ENCODE measurements at regions not wholly inside any gene's neighbourhood (a gene's known extent, or its start where the extent isn't known, plus 50 kb on each side); places are given as distances from the start of the nearest gene placed in this dataset.

GRCh38 chr4:110967936-110968335, 345.1 kb upstream of the PITX2 start:
- DNase-seq, result no peak

DNA sequence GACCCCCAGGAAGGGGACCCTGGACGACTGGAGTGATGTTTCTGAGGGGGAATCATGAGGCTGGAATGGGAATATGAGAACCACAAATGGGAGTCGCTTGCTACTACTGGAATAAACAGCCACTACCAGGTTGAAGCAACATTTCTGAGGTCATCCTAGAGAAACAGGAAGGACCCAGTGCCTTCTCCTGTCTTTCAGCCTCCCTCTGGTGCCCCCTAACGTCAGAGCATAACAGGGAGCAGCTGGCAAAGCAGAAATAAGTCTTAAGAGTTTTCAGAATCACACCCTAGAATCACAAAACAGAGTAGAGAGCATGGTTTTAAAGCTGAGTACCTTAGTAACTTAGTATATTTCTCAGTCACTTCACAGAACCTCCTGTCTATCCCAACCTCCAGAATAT, 347.8 kb upstream of the PITX2 start:
- no peak for DNase-seq

GRCh38 chr4:110975338-110975737, 352.5 kb upstream of the PITX2 start:
- no peak for DNase-seq

DNA sequence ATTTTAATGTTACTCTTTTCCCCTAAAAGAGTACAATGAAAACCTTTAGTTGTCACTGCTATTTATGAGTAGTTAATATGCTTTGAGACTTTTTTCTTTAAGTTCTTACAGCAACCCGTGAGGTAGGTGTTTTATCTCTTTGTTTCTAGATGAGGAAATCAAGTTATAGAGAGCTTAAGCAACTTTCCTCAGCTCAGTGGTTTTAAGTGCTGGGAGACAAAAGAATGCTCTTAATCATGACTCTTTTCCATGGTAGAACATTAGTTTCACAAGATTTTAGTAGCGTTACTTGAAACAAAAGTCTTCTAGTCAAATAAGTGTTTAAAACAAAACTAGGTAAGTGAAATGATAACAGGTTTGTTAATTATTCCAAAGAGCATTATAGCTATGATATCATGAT, 354.7 kb upstream of the PITX2 start:
- DNase-seq, result no peak

DNA sequence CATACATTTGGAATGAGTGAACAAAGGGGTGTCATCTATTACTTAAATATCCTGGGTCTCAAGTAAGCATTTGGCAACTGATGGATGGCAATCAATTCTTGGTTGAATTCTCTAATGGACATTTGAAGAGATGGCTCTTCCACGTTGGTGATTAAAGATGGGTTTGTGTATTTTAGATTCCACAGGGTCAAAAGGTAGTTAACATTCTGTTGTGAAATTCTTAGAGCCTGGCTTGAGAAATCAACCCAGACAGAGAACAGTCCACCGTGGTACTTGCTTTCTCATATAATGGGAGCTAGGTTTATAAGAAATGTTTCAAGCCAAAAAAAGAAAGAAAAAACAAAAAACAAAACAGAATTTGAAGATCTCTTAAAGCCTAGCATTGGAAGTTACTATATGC, 355.9 kb upstream of the PITX2 start:
- DNase-seq, result no peak

GRCh38 chr4:110982486-110982885, 359.6 kb upstream of the PITX2 start:
- DNase-seq, result no peak

DNA sequence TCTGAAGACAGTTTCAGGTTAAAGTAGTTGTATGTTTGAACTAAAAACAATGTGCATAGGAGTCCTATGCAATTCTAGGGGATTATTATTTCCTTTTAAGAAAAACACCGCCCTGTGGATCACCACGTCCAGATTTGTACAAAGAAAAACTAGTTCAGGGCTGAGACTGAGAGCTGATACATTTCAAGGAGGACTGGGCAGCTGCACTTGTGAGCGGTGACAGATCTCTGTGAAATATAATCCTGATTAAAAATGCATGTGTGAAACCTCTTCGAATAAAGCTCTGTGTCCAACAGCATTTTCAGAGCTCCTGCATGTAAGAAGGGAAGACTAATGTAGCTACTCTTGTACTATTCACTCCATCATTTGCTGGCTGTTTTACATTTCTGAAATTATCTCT, 365.8 kb upstream of the PITX2 start:
- no peak for DNase-seq

- DNase-seq, result no peak
Measured at GRCh38 chr4:110989125-110989524, 366.2 kb upstream of the PITX2 start.

DNA sequence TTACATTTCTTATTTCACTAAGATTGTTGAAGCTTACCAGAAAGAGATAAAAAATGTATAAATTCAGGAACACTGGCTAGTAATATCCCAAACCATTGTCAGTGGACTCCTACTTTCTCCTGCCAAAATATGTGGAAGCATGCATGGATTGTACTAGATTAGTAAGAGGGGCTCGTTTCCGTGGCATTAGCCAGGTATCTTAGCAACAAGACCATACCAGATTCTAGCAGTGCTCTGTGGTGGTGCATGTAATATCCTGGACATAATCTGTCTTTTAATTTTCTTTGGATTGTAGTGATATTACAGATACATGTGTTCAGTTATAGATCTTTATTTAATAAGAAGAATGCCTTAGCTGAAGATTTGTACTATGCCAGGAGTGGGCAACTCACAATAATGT, 371.9 kb upstream of the PITX2 start:
- no peak for DNase-seq

DNA sequence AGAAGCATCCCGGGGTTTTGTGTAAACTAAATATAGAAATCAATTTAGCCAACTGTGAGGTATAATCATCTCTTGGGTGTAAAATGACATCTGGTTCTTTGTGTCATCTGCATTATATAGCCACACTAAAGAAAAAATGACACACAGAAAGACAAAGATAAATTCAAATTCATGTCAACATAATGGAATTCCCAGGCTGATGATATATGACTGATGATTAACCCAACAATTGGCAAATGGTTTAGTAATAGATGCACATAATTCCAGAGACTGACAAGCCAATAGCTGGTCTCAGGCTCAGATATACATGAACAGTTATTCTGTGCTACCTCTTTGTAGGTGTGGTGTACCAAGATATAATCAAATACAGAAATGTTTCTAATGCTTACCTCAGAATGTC, 375.4 kb upstream of the PITX2 start:
- DNase-seq, result no peak

DNA sequence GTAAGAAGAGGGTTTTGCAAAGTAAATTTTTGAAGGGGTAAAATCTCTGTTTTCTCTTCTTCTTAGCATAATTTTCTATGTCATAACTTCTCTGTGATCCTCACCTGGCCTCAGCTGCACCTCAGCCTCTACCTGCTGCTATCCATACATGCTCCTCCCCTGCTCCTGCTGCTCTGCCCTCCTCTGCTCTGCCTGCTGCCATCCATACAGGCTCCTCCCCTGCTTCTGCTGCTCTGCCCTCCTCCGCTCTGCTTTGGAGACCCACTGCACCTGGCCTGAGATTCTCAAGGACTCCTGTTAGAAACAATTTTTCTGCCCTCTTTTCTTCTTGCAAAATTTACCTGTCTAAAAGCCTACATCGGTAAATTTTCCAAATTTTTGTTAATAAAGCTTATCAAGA, 388.6 kb upstream of the PITX2 start:
- DNase-seq, result no peak

DNA sequence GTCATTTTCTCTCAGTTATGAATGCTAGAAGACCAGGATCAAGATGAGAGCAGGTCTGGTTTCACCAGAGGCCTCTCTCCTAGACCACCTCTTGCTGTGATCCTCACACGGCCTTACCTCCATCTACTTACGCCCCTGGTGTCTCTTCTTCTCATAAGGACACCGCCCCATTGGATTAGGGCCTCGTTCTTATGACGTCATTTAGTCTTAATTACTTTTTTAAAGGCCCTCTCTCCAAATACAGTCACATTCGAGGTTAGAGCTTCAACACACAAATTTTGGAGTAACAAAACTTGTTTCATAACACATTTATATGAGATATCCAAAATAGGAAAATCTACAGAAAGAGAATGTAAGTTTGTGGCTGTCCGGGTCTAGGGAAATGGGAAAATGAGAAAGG, 391.0 kb upstream of the PITX2 start:
- no peak for DNase-seq

DNA sequence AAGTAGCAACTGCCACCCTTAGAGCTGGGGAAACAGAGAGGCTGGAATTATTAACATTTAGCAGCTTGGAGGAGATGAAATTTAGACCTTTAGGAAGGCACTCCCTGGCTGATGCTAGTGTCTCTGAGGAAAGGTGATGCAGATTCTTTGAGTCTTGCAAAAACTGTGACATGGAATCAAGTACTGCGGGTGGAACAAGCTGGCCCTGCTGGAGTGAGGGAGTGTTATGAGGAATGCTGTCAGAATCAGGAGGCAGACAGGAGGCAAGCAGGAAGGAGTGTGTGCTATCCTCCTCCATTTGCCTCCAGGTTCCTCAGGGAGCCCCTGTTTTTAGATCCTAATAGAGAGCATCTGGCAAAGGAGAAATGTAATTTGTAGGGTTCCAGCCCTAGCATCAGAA, 391.7 kb upstream of the PITX2 start:
- DNase-seq, result no peak

- DNase-seq, result no peak
Measured at GRCh38 chr4:111016416-111016815, 393.5 kb upstream of the PITX2 start.

DNA sequence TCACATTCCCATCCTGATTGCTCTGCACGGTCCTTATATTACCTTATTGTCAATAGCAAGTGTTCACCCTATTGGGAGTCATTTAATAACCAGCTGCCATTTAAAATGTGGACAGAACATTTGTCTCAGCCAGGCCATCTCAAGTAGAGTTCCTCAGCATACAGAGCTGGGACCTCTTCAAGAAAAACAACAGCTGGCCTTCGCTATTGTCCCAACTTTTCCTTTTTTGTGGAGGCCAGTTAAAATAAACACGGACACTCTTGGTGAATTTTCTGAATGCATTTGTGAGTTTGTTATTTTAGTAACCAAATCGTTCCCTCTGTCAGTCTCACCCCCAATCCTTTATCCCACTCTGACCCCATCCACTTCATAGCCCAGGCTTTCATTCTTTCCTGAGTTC, 395.3 kb upstream of the PITX2 start:
- DNase-seq, result no peak

DNA sequence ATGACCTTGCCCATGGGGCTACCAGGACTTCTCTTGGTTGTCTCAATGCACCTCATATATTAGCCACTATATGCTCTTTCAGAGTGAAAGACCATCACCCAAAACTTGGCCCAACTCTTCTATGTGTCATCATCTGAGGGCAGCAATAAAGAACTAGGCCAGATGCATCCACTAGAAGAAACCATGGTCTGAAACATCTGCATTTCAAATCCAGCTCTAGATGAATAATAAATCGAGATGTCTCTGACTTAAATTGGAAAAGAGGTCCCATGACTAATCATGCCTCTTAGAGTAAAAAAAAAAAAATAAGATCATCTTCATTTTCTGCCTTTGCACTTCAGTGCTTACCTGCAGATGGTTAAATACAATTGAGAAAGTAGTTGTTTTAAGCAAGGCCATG, 397.6 kb upstream of the PITX2 start:
- DNase-seq, result no peak

DNA sequence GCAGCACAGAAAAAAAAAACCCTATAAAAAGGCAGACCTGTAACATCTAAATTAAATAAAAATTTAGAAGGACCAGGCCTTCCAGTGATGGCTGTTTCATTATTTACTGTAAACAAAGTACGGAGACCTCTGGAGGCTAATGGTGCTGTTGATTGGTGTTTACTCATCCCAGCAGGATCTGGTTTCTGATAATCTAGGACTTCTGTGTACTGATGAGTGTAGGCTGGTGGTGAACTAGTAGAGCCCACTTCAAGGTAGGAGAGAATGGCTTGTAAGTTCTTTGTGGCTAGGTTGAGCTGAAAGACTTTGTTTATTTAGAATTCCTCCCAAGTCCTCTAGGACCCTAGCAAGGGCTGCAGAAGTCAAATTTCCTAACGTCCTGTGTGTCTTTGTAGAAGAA, 398.1 kb upstream of the PITX2 start:
- no peak for DNase-seq

DNA sequence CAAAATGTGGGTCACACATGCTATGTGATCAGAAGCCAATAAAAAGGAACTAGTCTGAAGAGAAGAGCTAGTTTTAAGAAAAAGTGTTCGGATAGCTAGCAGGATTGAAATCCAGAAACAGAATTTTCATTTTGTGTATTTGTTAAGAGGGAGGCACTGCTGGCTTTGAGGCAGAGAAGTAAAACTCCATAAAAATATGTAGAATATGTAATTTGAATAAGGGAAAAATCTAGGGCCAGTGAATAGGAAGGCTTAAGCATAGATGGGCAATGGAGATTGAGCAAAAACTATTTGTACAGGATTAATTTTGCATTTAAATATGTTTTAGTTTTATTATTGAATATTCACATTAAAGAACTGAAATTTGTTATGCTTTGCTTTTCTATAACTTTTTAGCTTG, 399.9 kb upstream of the PITX2 start:
- DNase-seq, result no peak

DNA sequence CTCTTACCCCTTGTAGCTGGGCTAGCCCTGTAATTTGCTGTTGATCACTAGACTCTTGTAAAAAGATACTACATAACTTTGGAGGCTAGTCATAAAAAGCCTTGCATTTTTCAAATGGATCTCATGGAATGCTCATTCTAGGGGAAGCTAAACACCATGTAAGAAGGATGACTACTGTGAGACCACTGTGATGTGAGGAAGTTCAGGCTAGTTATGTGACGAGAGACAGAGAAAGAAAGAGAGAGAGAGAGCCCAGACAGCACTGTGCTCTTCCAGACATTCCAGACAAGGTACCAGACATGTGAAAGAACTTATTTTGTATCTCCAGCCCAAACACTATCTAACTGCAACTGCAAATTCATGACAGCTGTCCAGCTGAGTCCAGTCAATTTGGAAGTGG, 404.6 kb upstream of the PITX2 start:
- DNase-seq, result no peak

DNA sequence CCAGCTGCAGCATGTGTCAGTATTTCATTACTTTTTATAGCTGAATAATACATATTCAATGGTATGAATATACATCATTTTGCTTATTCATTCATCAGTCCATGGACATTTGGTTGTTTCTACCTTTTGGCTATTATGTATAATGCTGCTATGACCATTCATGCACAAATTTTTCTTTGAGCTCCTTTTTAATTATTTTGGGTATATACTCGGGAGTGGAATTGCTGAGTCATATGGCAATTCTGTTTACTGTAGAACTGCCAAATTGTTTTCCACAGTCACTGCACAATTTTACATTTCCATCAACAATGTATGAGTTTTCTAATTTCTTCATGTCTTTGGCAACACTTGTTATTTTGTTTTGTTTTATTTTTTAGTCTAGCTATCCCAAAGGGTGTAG, 405.9 kb upstream of the PITX2 start:
- no peak for DNase-seq

GRCh38 chr4:111031001-111031579, 408.2 kb upstream of the PITX2 start:
- DNase-seq, result no peak

- DNase-seq, result no peak
Measured at GRCh38 chr4:111031596-111031995, 408.7 kb upstream of the PITX2 start.

GRCh38 chr4:111037591-111038360, 414.9 kb upstream of the PITX2 start:
- no peak for DNase-seq

DNA sequence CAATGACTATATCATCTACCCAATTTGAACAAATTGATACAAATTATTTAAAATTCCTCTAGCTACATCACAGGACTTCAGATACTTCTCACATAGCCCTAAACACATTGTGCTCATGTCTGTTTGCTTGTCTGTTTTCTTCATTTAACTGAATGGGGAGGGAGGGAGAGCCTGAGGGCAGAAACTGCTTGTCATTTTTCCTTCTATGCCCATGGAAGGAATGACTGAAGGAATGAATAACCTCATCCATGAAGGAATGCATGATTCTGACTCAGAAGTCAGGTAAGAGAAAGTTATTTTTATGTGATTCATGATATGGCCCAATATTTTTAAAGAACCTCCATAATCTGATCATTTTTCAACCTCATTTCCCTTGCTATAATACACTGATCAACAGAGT, 418.0 kb upstream of the PITX2 start:
- no peak for DNase-seq

DNA sequence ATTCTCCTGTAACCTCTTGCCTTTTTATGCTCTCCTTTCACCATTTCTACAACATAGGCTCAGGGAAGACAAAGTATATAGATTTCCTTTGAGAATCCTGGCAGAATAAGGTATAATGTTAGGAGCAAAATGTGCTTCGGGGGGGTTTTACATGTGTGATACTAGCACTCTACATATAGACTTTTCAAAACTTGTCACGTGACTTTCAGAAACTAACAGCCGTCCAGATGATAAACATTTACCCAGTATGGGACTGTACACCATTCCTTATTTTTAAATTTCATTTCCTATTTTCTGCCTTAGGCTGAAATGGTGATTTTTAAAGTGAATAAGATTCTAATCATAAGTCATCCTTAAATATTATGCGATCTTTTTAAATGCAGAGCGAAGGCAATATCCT, 420.4 kb upstream of the PITX2 start:
- DNase-seq, result no peak
